ENCODE measurements at regions not wholly inside any gene's neighbourhood (a gene's known extent, or its start where the extent isn't known, plus 50 kb on each side); places are given as distances from the start of the nearest gene placed in this dataset.

- Mint-ChIP-seq H3K9me3 (peaks cover 4% of the 10 kb centered on the region), H3K4me3 (no peak overlapping the region), H3K27ac (ENCODE audit: unreplicated experiment) (no peak overlapping the region), H3K36me3 (ENCODE audit: low read depth) (no peaks in the 10 kb centered on the region), H3K27me3 (ENCODE audit: low read depth) (no peaks in the 10 kb centered on the region), H3K4me1 (peaks cover 7% of the 10 kb centered on the region)
- no peak for DNase-seq (ENCODE audit: low read depth, low spot score)
- TF ChIP-seq, protein P1, sequence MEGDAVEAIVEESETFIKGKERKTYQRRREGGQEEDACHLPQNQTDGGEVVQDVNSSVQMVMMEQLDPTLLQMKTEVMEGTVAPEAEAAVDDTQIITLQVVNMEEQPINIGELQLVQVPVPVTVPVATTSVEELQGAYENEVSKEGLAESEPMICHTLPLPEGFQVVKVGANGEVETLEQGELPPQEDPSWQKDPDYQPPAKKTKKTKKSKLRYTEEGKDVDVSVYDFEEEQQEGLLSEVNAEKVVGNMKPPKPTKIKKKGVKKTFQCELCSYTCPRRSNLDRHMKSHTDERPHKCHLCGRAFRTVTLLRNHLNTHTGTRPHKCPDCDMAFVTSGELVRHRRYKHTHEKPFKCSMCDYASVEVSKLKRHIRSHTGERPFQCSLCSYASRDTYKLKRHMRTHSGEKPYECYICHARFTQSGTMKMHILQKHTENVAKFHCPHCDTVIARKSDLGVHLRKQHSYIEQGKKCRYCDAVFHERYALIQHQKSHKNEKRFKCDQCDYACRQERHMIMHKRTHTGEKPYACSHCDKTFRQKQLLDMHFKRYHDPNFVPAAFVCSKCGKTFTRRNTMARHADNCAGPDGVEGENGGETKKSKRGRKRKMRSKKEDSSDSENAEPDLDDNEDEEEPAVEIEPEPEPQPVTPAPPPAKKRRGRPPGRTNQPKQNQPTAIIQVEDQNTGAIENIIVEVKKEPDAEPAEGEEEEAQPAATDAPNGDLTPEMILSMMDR (conservative IDR thresholded peaks at IDR 0.05), result no peak
Measured at GRCh38 chr16:54203851-54204505, 82.6 kb downstream of the IRX3 start.

GRCh38 chr16:54203384-54203783, 83.2 kb downstream of the IRX3 start:
- peaks cover 4% of the 10 kb centered on the region for H3K9me3 Mint-ChIP-seq
- no peaks in the 10 kb centered on the region for H3K27me3 Mint-ChIP-seq (ENCODE audit: low read depth)

More at GRCh38 chr16:54203384-54203783, 83.2 kb downstream of the IRX3 start:
- Mint-ChIP-seq H3K27ac (ENCODE audit: unreplicated experiment) (no peak overlapping the region), H3K36me3 (ENCODE audit: low read depth) (no peaks in the 10 kb centered on the region), H3K4me3 (no peak overlapping the region), H3K4me1 (peaks cover 7% of the 10 kb centered on the region)
- TF ChIP-seq, protein P1 (conservative IDR thresholded peaks at IDR 0.05), result no peak
- DNase-seq (ENCODE audit: low read depth, low spot score), result no peak
